ENCODE measurements at regions not wholly inside any gene's neighbourhood (a gene's known extent, or its start where the extent isn't known, plus 50 kb on each side); places are given as distances from the start of the nearest gene placed in this dataset.

DNA sequence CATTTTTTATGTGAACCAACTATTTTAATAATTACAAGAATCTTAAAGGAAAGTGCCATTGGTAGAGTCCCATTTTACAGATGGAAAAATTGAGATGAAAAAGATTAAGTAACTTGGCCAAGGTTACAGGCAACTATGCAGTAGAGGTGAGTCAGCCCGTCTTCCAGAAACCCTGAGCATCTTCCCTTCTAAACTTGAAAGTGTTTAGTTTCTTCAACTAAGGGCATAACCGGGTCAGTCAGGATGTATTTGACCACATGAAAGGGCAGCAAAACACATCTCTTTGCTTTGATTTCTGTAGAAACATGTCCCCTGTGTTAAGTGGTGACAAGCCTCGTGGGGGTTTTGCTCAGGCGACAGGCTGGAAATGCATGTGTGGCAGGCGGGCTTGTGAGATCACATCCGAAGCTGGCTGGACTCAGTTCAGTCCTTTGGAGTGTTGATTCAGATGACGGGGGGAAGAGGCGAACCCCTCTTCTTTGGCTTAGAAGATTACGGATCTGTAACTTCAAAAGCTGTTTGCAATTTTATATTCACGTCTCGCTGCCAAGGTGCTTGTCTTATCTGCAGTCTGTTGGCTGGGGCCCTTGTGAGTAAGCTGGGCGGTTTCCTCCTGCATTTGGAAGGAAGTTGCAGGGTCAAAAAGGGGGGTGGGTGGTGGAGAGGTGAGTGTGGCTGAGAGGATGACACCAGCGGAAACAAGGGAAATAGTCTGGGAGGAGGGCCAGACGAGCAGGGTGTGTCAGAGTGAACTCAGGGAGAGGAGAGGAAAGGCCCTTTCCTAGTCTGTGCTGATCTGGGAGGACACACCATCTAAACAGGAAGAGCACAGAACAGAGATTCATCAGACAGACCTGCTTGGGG is 78.9 kb upstream of the RPS23 start (continued):
- TF ChIP-seq RNF219 (CRISPR knock-in tag; IDR thresholded peaks at IDR 0.05) (no peak), HMBOX1 (IDR thresholded peaks at IDR 0.05) (peak; percentile 60; the same call in 1 of the 2 replicates), ZNF263 (CRISPR knock-in tag; IDR thresholded peaks at IDR 0.05; ENCODE audit: borderline replicate concordance) (peak; percentile 25; the same call in 1 of the 2 replicates), PRMT5 (CRISPR knock-in tag; IDR thresholded peaks at IDR 0.05) (no peak), ZNF584 (CRISPR knock-in tag; IDR thresholded peaks at IDR 0.05; ENCODE audit: low read depth) (peak; percentile 46; the same call in 1 of the 2 replicates), ZBTB7A (IDR thresholded peaks at IDR 0.05; ENCODE audit: borderline replicate concordance, control insufficient read depth, low read depth, low read length) (peak; percentile 93; the same call in 1 of the 2 replicates), NCOA1 (IDR thresholded peaks at IDR 0.05; ENCODE audit: low read depth) (peak; percentile 73), KLF16 (IDR thresholded peaks at IDR 0.05) (peak; percentile 6; the same call in 1 of the 2 replicates), ZNF75A (CRISPR knock-in tag; IDR thresholded peaks at IDR 0.05) (no peak), PHF8 (IDR thresholded peaks at IDR 0.05; ENCODE audit: borderline replicate concordance, low read length) (peak; percentile 23; the same call in 1 of the 2 replicates), HDAC3 (IDR thresholded peaks at IDR 0.05; ENCODE audit: borderline replicate concordance, partially characterized antibody) (peak; percentile 33)
- TF ChIP-seq, protein P1, sequence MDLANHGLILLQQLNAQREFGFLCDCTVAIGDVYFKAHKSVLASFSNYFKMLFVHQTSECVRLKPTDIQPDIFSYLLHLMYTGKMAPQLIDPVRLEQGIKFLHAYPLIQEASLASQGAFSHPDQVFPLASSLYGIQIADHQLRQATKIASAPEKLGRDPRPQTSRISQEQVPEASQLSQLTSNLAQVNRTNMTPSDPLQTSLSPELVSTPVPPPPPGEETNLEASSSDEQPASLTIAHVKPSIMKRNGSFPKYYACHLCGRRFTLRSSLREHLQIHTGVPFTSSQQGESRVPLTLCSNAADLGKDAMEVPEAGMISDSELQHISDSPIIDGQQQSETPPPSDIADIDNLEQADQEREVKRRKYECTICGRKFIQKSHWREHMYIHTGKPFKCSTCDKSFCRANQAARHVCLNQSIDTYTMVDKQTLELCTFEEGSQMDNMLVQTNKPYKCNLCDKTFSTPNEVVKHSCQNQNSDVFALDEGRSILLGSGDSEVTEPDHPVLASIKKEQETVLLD (IDR thresholded peaks at IDR 0.05), result peak; percentile 67; the same call in 1 of the 2 replicates
- TF ChIP-seq, protein P2, sequence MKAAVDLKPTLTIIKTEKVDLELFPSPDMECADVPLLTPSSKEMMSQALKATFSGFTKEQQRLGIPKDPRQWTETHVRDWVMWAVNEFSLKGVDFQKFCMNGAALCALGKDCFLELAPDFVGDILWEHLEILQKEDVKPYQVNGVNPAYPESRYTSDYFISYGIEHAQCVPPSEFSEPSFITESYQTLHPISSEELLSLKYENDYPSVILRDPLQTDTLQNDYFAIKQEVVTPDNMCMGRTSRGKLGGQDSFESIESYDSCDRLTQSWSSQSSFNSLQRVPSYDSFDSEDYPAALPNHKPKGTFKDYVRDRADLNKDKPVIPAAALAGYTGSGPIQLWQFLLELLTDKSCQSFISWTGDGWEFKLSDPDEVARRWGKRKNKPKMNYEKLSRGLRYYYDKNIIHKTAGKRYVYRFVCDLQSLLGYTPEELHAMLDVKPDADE (conservative IDR thresholded peaks at IDR 0.05; ENCODE audit: control insufficient read depth, low read depth, low read length), result 0 out of 2 replicates have a peak, but pooled peaks have one; percentile 53
- TF ChIP-seq, protein P3, sequence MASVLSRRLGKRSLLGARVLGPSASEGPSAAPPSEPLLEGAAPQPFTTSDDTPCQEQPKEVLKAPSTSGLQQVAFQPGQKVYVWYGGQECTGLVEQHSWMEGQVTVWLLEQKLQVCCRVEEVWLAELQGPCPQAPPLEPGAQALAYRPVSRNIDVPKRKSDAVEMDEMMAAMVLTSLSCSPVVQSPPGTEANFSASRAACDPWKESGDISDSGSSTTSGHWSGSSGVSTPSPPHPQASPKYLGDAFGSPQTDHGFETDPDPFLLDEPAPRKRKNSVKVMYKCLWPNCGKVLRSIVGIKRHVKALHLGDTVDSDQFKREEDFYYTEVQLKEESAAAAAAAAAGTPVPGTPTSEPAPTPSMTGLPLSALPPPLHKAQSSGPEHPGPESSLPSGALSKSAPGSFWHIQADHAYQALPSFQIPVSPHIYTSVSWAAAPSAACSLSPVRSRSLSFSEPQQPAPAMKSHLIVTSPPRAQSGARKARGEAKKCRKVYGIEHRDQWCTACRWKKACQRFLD (CRISPR knock-in tag; IDR thresholded peaks at IDR 0.05), result peak; percentile 68; the same call in 1 of the 2 replicates
